ENCODE measurements at regions not wholly inside any gene's neighbourhood (a gene's known extent, or its start where the extent isn't known, plus 50 kb on each side); places are given as distances from the start of the nearest gene placed in this dataset.

GRCh38 chr13:21758441-21758840 lies 87.6 kb downstream of the FGF9 start:
- intact Hi-C loops (cut with micrococcal nuclease): no loop called here
- Histone ChIP-seq H3K4me3 (replicated peaks in 1 of 3; ENCODE audit: insufficient read depth in 1 of 3, low read depth in 1 of 3, low read length in 3 of 3) (no peak overlapping the region), H3K4me1 (ENCODE audit: control insufficient read depth, extremely low read depth, insufficient read depth, low read length) (no peaks in the 10 kb centered on the region), H3K36me3 (ENCODE audit: control insufficient read depth in 2 of 2, extremely low read depth in 1 of 2, insufficient read depth in 2 of 2, low read length in 2 of 2) (no peaks in the 10 kb centered on the region), H3K9me1 (replicated peaks; ENCODE audit: control insufficient read depth, extremely low read depth, insufficient read depth, low read length) (no peaks in the 10 kb centered on the region), H3K9me3 (replicated peaks; ENCODE audit: control insufficient read depth, insufficient read depth, low read length) (peaks cover 8% of the 10 kb centered on the region), H3K27ac (ENCODE audit: insufficient read depth, low read depth, low read length) (no peak overlapping the region), H3K9ac (replicated peaks; ENCODE audit: extremely low read depth, insufficient read depth, low read length) (no peak overlapping the region), H3K79me2 (ENCODE audit: control insufficient read depth, insufficient read depth, low read length) (no peaks in the 10 kb centered on the region), H3K4me2 (ENCODE audit: insufficient read depth, low read length) (no peak overlapping the region), H3K27me3 (ENCODE audit: control insufficient read depth in 2 of 2, insufficient read depth in 2 of 2, low read length in 2 of 2) (no peaks in the 10 kb centered on the region), H4K20me1 (replicated peaks; ENCODE audit: control insufficient read depth, extremely low read depth, insufficient read depth, low read length) (no peaks in the 10 kb centered on the region), H2AFZ (ENCODE audit: low read depth, low read length) (no peak overlapping the region)
- no peak for FAIRE-seq
- ChIA-PET CTCF (no interaction called here), POLR2A (no interaction called here)
- DNase-seq (ENCODE audit: low read depth, low spot score): no peak
- BruUV-seq (replicated peaks): no TSS peak
- TF ChIP-seq POLR2AphosphoS5 (IDR thresholded peaks at IDR 0.05; ENCODE audit: insufficient read depth, low read depth, low read length) (no peak), MYC (IDR thresholded peaks at IDR 0.05; ENCODE audit: low read depth, low read length) (no peak), POLR2A (IDR thresholded peaks at IDR 0.05; ENCODE audit: low read depth, low read length) (no peak), FOS (IDR thresholded peaks at IDR 0.05; ENCODE audit: borderline replicate concordance, insufficient read depth, low read length) (no peak), CTCF (IDR thresholded peaks at IDR 0.05; ENCODE audit: extremely low read depth in 1 of 2, insufficient read depth in 1 of 2, low read depth in 1 of 2, low read length in 2 of 2) (no peak), JUN (IDR thresholded peaks at IDR 0.05; ENCODE audit: borderline replicate concordance, insufficient read depth, insufficient read length, low read depth) (no peak), EZH2 (IDR thresholded peaks at IDR 0.05; ENCODE audit: borderline replicate concordance, low read depth, low read length, severe bottlenecking) (no peak), MAX (IDR thresholded peaks at IDR 0.05; ENCODE audit: insufficient read depth, insufficient read length) (no peak), GATA2 (IDR thresholded peaks at IDR 0.05; ENCODE audit: insufficient read depth, insufficient read length, low read depth, low read length) (no peak)
- dilution Hi-C loops (cut with MboI; ENCODE audit: extremely low pct_ligation_motif_present, low sequenced_read_pairs): no loop called here

Measured in endothelial cell of umbilical vein (primary cell).